GM12891 (cell line): ENCODE measurements at regions not wholly inside any gene's neighbourhood (a gene's known extent, or its start where the extent isn't known, plus 50 kb on each side); places are given as distances from the start of the nearest gene placed in this dataset.

Source experiments
- POLR2A ChIP-seq: IDR thresholded peaks from 2 replicates; pipeline ENCODE4 v1.6.1; 2011; ENCODE audit warnings: low read depth, low read length, control low read depth
- POLR2AphosphoS5 ChIP-seq: IDR thresholded peaks from 2 replicates; pipeline ENCODE4 v1.6.1; 2011; ENCODE audit warnings: low read depth, low read length, control low read depth
- POU2F2 ChIP-seq: IDR thresholded peaks from 2 replicates; pipeline ENCODE4 v1.6.1; 2011; ENCODE audit warnings: low read depth, mild to moderate bottlenecking, control low read depth, low read length, moderate library complexity
- TAF1 ChIP-seq: IDR thresholded peaks from 2 replicates; pipeline ENCODE4 v1.6.1; 2011; ENCODE audit warnings: low read depth, low read length, control low read depth

DNA sequence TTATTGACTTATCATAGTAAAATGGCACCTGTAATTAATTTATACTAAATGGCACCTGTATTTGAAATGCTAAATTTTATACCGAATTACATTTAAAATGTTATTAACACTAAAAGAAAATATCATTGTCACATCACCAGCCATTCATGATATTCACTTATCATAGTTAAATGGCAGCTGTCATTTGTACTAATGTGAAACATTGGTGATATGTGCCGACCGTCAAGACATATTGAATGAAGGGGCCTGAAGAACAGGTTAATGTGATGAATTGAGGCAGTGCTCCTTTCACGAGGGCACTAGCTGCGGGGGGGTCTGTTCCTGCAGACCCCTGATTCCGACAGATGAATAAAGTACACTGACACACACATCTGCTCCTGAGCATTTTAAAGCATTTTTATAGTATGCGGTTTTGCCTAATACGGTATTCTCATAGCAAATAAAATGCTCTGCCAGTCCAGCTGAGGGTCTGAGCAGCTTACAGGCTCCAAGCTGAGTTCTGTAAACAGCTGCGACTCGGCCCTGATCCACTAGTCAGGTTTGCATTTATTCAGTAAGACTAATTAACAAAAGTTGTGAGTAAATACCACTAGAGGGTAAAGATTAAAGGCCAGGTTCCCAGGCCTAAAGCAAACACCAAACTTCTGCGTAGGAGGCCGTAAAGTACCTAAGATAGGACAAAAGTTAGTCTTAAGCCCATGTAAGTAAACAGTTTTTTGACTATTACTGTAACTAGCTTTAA lies 593.4 kb upstream of the NETO1 start:
- TF ChIP-seq POLR2A (no peak), POLR2AphosphoS5 (no peak), TAF1 (no peak), POU2F2 (no peak)
